Activated naive CD4-positive, alpha-beta T cell treated with anti-CD3 and anti-CD28 coated beads, Interleukin-2, amount 10 ng/mL, durations not matched to agents 7 days and 5 days (primary cell): ENCODE measurements at regions not wholly inside any gene's neighbourhood (a gene's known extent, or its start where the extent isn't known, plus 50 kb on each side); places are given as distances from the start of the nearest gene placed in this dataset.

Experiments used
- CTCF ChIA-PET: fragments of 350-600 bp; sonication (Branson Sonifier 250); formaldehyde crosslinking; loops from one replicate; lab custom pipeline; 2021; ENCODE audit warnings: antibody characterized with exemption; lab: Charles Lee
- DNase-seq: peaks from one replicate; pipeline ENCODE4 v3.0.0-alpha.2; 2020
- H3K27ac Mint-ChIP-seq: one replicate; pipeline ENCODE4 v1.8.0; 2021; ENCODE audit warnings: mild to moderate bottlenecking, moderate library complexity, mixed read lengths
- H3K27me3 Mint-ChIP-seq: one replicate; pipeline ENCODE4 v1.8.0; 2021; ENCODE audit warnings: mild to moderate bottlenecking, mixed read lengths
- H3K36me3 Mint-ChIP-seq: one replicate; pipeline ENCODE4 v1.8.0; 2021; ENCODE audit warnings: mixed read lengths
- H3K4me1 Mint-ChIP-seq: one replicate; pipeline ENCODE4 v1.8.0; 2021; ENCODE audit warnings: mixed read lengths
- H3K4me3 Mint-ChIP-seq: one replicate; pipeline ENCODE4 v1.8.0; 2021; ENCODE audit warnings: mild to moderate bottlenecking, moderate library complexity, mixed read lengths
- H3K9me3 Mint-ChIP-seq: one replicate; pipeline ENCODE4 v1.8.0; 2021; ENCODE audit warnings: mixed read lengths

DNA sequence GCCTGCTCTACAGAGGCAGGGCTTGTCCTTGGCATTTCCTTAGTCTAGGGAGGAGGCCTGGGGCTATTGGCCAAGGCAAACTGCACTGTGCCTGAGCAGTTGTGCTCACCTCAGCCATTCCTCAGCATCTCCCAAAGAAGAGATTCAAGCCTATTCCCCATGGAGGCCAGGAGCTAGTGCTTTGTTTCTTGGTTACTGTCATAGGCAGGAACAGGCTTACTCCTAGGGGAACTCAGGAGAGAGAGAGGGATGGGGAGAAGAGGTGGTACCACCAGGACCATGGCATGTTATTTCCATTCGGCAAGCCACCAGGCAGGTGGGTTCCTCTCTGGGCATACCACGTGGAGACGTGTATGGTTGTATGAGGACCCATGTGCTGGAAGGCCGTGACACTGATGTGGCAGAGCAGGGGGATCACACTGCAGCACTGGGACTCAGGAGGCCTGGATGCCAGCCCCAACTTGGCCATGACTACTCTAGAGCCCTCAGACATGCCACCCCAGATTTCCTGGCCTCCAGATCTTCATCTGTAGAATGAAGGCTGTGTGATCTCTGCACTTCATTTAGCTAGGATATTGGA is 233.7 kb downstream of the LOXHD1 start:
- DNase-seq: no peak
- Mint-ChIP-seq H3K27ac (no peak overlapping the region), H3K36me3 (no peaks in the 10 kb centered on the region), H3K27me3 (peaks cover 15% of the 10 kb centered on the region), H3K9me3 (no peaks in the 10 kb centered on the region), H3K4me1 (no peaks in the 10 kb centered on the region), H3K4me3 (no peak overlapping the region)
- CTCF ChIA-PET: no interaction called here

DNA sequence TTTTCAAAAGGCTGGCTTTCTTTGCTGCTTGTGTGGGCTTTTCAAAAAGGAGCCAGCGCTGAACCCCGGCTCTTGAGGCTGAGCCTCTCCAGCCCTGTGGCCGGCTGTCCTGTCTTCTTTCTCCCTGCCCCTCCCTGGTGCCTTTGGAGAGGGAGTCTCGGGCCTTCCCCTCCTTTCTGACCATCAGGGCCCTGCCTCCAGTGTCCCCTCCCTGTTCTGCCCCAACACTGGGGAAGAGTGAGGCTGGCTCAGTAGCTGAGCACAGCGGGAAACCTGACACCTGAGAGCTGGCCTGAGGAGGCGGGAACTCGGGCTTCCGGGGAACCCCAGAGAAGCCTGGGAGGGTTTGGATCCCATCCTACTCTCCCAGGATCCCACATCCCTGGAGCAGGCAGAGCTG is 232.1 kb downstream of the LOXHD1 start:
- H3K36me3 Mint-ChIP-seq: no peaks in the 10 kb centered on the region

DNA sequence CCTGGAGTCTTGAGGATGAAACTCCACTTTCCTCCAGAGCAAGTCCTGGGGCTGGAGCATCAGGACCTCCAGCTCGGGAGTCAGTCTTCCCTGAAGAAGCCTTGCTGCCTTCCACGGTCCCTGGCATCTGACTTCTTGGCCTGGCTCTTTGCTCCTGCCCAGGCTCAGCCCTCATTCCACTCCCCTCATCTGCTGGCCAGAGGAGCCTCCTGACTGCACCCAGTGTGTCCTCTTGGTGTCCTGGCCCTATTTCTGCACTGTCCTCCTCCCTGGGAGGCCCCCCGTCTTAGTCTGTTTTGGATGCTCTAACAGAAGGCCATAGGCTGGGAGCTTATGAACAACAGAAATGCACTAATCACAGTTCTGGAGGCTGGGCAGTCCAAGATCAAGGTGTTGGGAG is 231.5 kb downstream of the LOXHD1 start:
- peaks cover 19% of the 10 kb centered on the region for H3K27me3 Mint-ChIP-seq
- DNase-seq: no peak
- no peaks in the 10 kb centered on the region for H3K4me1 Mint-ChIP-seq
- H3K27ac Mint-ChIP-seq: no peak overlapping the region
- no peaks in the 10 kb centered on the region for H3K9me3 Mint-ChIP-seq
- no peak overlapping the region for H3K4me3 Mint-ChIP-seq
- CTCF ChIA-PET: interaction anchor here (0.9 kb wide), 1 partner anchor 33 kb away, joined by 3 read pairs; no protein-coding TSS in a partner anchor
- no peaks in the 10 kb centered on the region for H3K36me3 Mint-ChIP-seq

More for the DNA sequence above, 232.1 kb downstream of the LOXHD1 start:
- Mint-ChIP-seq H3K4me3 (no peak overlapping the region), H3K27me3 (peaks cover 17% of the 10 kb centered on the region), H3K27ac (no peak overlapping the region), H3K4me1 (no peaks in the 10 kb centered on the region), H3K9me3 (no peaks in the 10 kb centered on the region)
- DNase-seq: no peak
- CTCF ChIA-PET: no interaction called here

- H3K27ac Mint-ChIP-seq: no peak overlapping the region
- no peaks in the 10 kb centered on the region for H3K4me1 Mint-ChIP-seq
- H3K9me3 Mint-ChIP-seq: no peaks in the 10 kb centered on the region
- no peaks in the 10 kb centered on the region for H3K36me3 Mint-ChIP-seq
- CTCF ChIA-PET: interaction anchor here (0.9 kb wide), 1 partner anchor 32 kb away, joined by 3 read pairs; no protein-coding TSS in a partner anchor
- no peak overlapping the region for H3K4me3 Mint-ChIP-seq
- DNase-seq: no peak
- H3K27me3 Mint-ChIP-seq: peaks cover 26% of the 10 kb centered on the region
Measured at GRCh38 chr18:46426021-46426678, 230.9 kb downstream of the LOXHD1 start.

- CTCF ChIA-PET: no interaction called here
- Mint-ChIP-seq H3K4me1 (no peaks in the 10 kb centered on the region), H3K9me3 (no peaks in the 10 kb centered on the region), H3K36me3 (no peaks in the 10 kb centered on the region), H3K27me3 (peaks cover 31% of the 10 kb centered on the region), H3K27ac (no peak overlapping the region), H3K4me3 (no peak overlapping the region)
- no peak for DNase-seq
Measured at GRCh38 chr18:46426679-46427047, 230.4 kb downstream of the LOXHD1 start.
